ENCODE measurements at regions not wholly inside any gene's neighbourhood (a gene's known extent, or its start where the extent isn't known, plus 50 kb on each side); places are given as distances from the start of the nearest gene placed in this dataset.

DNA sequence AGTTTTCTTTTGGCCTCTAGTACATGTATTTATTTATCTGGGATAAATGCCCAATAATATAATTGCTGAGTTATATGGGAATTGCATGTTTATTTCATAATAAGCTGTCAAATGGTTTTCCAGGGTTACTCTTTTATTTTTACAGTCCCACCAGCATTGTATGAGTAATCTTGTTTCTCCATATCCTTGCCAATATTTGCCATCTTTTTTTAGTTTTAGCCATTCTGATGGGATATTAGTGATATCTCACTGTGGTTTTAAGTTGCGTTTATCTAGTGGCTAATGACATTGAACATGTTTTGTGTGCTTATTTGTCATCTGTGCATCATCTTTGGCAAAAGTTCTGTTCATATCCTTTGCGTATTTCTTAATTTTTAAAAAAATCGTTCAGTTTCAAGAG is 372.8 kb upstream of the CCDC179 start:
- TF ChIP-seq POLR2A (IDR thresholded peaks at IDR 0.05) (no peak), CTCF (IDR thresholded peaks at IDR 0.05) (no peak)
